NOMO-1 treated with DMSO at 0.1 percent for 48 hours (cell line): ENCODE measurements at regions not wholly inside any gene's neighbourhood (a gene's known extent, or its start where the extent isn't known, plus 50 kb on each side); places are given as distances from the start of the nearest gene placed in this dataset.

Source experiments
- DNase-seq: peaks from one replicate; lab custom pipeline; 2025; ENCODE audit not compliant: unreplicated experiment; lab: John Stamatoyannopoulos, UW

DNA sequence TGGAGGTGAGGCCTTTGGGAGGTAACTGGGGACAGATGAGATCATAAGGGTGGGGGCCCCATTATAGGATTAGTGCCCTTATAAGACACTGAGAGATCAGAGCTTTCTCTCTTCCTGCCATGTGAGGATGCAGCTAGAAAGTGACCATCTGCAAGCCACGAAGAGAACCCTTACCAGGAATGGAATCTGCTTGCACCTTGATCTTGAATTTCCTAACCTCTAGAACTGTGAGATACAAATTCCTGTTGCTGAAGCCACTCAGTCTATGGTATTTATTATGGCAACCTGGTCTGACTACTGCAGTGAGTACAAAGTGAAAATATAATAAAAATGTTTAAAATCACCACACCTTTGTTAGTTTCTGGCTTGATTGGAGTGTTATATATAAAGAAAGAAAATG lies 388.0 kb downstream of the LMO7 start:
- DNase-seq: no peak

DNA sequence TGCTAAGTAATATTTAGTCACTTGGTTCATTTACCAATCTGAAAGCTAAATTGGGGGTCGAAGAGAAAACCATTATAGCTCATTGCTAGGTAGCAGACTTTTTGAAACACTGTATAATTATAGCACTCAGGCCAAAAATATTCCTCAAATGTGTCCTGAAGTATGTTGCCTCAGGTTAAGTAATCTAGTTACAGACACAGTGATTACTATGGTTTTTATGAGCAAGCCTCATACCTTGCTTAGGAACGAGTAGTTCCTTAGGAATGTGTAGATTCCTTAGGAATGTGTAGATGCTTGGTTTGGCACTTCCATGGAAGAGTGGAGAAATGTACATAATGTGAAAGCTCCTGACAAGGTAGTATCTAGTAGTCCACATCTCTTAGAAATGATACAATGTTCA lies 387.5 kb downstream of the LMO7 start:
- no peak for DNase-seq

DNA sequence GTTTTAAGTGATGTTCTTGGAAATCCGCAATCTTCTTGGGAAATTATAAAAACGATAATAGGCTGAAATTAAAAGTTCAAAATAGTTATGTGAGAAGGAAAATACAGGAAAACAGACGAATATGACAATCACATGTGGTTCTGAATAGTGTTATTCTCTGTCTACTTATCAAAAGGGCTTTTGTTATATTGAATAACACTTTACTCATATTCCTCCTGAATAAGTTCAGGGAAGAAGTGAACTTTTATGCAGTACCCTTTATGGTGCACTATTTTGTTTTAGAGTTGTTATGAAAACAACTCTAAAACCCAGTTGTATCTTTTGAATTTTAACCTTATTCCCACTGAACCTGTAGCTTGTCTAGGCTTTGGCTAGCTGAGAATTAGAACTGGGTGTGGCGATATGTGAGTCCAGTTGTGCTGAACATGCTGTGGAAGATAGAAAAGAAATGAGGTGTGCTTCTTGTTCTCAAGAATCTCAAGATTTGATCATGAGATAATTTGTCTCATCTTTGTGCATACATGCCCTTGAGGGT lies 384.4 kb downstream of the LMO7 start:
- DNase-seq: no peak

DNA sequence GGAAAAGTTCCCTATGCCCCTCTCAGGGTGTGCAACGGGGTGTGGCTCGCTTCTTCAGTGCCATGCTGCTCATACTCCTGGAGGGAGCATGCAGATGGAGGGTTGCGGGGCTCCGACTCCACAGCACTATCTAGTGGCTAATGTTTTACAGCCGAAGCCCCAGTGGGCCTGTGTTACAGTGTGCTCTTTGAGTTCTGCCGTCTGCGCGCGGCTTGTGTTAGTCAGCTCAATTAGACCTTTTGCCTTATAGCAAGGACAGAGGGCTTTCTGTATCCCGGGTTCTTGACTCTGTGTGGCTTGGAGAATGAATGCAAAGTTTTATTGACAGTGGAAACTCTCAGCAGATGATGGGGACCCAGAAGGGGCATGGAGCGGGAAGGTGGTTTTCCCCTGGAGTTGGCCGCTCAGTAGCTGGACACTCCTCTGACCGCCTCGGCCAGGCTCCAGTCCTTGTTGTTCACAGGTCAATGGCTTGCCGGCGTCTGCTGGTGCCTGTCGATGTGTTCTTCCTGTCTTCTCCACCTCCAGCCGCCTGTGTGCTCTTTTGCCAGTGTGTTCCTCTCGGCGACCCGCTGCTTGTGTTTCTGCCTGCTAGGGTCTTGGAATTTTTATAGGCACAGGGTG lies 383.4 kb downstream of the LMO7 start:
- no peak for DNase-seq

DNA sequence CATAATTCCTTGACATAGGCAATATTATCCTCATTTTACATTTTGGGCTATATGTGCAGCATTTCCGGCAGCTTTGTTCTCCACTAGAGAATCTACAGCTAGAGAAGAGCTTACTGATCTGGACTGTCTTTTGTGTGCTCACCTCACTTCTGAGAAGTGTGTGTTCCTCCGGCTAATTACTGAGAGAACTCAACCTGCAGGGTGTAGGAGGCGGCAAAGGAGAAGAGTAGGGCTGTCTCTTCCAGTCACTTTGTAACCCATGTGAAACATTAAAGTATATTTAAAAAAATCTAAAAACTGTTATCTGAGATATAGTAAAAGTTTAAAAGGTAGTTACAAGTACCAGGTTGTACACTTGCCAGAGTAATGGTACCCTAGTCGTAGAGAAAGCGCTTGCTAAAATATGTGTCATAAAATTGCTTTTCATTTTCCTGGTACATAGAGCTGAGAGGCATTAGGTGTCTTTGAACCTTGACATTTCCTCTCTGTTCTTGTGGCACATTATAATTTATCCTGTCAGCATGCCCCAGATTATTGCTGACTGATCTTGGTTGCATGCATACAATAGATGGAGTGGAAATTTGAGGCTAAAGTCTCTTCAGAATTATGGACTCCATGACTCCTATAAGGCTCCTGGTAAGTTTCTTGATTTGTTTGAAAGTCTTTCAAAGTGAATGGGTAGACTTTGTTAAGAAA lies 381.9 kb downstream of the LMO7 start:
- no peak for DNase-seq

DNA sequence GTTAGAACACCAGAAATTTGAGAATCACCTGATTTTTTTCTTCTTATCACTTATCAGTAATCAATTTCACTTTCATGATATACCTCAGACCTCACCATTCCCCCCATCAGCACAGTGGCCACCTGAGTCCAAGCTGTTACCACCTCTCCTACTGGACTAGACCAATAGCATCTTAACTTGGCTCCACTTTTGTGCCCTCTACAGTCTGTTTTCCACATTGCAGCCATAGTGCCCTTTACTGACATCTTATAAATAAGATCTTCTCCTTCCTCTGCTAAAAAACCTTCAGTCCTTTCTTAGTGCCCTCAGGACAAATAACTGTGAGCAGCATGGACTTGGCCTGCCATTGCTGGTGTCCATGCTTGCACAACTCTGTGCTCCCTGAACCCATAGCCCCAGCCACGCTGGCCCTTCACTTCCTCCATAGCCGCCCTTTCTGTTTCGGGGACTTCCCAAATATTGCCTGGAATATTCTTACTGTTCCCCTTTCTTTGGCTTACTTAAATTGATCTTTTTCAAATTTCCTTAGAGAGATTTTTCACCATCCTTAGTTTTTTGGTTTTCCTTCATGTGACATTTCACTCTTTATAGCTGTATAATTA lies 380.8 kb downstream of the LMO7 start:
- peak; percentile 1 for DNase-seq

DNA sequence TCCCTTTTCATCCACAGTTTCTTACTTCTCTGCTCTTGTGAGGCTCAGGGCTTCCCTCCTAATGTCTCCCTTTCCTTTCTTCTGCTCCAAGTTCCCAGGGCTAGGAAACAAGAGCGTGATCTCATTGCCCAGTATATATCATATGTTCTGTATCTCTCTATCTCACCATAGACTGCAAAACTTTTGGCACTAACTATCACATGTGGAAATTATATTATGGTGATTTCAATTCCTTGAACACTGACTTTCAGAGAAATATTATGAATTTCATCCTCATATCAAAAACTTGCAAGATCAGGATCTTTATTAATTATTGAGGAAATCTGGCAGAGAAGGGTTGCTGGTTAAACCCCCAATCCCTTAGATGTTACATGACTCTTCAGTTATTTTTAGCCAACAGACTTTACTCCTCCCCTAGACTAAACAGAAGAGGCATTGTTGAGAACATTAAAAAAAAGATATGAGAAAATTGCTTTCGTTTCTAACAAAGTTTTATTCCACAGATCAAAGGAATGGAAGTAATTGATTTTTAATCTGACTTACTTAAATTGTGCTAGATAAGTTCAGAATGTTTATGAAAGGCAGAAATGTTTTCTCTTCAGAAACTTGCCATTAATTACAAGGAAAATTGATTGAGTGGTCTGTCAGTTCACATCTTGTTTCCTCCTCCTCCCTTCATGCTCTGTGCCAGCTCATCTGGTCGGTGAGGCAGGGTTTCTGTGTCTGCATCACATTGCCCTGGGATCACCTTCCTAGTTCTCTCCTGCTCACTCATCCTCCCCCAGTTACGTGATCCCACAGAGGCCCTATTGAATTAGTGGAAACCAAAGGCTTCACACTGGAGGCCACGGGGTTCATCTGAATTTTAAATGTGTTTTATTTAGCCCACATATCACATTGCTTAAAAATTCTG lies 378.5 kb downstream of the LMO7 start:
- DNase-seq: no peak

DNA sequence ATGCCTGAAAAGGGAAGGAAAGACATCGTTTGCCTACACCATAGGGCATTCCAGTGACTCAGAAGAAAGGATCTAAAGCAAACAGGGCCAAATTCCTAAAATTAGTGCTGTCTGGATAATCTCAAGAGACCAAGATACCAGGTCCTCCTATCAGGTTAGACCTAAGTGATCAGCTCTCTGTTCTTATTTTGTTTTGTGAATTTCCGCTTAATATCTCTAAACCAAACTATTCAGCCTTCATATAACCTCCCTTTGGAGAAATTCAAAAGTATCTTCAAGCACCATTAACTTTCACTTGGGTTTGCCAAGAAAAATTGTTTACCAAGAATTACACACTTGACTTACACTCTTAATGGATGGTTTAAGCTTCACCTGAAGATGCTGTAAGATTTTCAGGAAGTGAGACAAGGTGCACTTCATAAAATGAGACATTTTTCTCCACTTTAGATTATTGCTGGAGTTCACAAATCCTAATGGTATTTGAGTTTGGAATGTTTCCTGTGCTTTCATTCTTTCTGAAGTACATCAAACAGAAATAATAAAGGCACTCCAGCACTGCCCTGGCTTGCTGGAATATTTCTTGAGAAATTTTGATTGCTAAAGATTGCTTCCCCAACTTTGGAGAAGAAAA lies 376.1 kb downstream of the LMO7 start:
- no peak for DNase-seq

DNA sequence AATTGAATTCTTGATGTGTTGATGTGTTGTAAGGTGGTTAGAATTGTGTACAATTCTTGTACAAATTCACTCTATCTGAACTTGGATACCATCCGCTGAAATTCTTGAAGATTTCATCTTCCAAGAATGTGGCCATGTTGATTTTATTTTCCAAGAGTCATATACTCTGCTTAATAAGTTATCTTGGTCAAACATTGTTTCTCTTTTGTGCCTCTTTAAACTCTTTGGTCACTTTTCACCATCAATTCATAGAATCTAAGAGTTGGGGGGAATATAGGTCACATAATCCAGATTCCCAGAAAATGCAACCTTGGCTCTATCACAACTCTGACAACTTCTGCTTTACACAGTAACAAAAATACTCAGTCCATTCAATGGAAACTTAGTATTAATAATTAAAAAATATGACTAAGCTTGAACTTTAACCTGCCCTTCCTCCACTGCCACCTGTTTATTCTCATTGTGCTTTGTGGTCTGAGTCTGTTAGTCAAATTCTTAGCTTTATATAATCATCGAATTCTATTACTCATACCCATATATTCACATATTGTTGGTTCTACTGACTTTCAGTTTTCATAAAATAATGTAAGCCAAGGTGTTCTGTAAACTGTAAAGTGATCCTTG lies 373.2 kb downstream of the LMO7 start:
- DNase-seq: no peak

DNA sequence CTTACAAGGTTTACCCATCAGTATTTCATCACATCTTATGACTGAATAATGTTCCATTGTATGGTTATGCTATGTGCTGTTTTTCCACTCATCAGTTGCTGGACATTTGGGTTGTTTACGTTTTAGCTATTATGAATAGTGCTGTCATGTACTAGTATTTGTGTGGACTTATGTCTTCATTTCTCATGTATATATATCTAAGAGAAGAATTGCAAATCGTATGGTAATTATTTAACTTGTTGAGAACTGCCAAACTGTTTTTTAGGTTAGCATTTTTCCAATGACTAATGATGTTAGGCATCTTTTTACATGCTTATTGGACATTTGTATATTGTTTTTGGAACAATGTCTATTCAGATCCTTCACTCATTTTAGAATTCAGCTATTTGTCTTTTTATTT lies 368.3 kb downstream of the LMO7 start:
- DNase-seq: no peak

DNA sequence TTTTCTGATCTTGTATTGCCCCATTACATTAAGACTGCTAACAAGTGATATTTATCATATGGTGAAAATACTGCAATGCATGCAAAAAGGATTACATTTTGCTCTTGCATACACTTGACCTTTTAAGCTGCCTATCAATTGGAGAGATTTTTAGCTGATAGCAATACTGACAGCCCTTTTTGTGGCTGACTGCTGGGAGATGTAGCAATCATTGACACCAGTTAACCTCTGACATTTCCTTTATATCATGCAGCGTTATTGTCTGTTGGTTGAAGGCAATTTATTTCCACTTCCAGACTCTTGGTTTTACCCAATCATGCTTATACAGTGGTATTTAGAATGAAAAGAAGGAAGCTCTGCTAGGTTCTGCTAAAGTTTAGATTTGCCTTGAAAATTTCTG lies 364.0 kb downstream of the LMO7 start:
- no peak for DNase-seq

DNA sequence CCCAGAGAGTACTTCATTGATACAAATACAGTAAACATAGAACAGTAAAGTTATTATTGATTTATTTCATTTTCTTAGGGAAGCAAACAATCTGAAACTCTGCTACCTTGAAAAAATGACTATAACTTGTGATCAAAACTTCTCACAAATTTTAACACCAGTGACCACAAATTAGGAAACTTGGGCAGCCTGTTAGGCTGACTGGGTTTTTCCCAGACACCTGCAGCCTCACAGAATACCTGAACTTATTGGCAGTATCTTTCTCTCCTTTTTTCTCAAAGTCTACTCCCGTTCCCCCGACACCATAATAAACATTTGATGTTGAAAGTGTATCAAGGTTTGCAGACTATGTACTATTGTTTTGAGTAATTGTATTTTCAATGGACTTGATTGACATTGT lies 360.5 kb downstream of the LMO7 start:
- DNase-seq: no peak

DNA sequence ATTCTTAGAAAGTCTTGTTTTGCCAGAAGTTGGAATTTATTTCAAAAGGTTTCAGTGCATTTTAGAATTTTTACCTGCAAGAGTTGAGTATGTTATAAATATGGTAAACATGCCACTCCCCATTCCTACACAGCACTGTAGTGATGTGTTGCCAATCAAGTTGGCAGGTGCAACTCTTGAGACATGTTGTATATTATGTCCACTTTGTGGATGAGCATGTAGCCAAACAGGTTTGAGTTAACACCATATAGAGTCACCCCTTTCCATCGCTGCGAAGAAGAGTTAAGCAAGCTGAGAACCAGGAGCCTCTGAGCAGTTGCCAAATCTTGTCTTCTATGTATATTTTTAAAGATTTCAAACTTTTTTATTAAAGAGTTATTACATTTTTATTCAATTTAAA lies 359.8 kb downstream of the LMO7 start:
- no peak for DNase-seq

DNA sequence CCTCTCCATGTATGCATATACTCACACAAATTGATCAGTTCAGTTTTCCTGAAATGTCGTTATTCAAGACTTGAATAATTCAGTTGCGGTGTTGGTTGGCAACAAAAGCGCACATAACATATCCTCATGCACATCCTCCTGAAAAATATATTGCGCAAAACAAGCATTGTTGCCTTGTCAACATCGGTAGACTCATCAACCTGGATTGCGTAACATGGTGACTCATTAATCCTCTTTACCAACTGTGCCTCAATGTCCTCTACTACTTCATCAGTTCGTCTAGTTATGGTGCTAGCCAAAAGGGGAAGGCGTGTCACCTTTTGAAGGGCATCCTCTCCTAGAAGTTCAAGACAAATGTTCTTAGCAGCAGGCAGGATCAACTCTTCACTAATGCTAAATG lies 357.7 kb downstream of the LMO7 start:
- DNase-seq: no peak

DNA sequence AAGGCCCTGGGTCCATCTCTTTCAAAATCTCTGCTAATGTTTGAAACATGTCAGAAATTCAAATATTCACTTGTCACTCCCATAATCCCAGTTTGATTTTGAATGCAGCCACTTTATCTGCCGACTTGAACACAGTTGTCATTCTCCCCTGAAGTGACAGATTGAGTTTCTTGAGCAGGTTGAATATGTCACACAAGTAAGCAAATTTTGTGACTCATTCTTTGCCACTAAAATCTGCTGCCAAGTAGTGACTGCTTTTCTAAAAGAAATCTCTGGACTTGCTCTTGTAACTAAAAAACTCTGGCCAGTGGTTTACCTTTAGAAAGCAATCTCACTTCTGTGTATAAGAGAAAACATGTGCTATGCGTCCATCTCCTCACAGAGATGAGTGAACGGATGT lies 357.1 kb downstream of the LMO7 start:
- DNase-seq: no peak

DNA sequence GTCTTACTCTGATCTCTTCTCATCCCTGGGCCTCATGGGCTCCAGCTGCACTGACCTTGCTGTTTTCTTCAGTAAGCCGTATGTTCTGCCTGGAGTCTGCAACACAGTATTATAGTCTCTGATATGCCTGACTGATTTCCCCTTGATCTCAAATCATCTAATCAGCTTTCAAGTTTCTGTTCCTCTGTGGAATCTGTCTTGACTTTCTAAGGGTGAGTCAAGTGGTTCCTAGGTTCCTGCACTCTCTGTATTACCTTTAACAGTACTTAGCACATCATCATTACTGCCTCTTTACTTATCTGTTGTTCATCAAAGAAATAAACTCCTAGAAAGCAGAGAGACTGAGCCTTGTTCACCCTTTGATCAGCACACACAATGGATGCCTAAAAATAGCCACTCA lies 350.7 kb downstream of the LMO7 start:
- no peak for DNase-seq

DNA sequence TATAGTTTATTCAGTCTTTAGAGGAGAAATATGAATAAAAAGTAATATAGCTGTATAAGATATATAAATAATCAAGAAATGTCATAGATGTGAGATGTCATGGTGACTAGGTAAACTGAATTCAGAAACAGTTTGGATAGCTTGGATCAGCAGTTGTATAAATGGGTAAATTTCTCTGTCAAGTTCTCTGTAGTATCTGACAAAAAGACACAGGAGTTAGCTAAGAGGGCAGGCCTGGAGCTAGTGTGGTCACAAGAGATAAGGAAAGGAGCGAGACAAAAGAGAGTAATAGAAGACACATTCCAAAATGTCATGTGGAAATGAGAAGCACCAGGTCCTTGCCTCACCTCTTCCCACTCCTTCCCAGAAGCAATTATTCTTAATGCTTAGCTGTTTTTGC lies 349.0 kb downstream of the LMO7 start:
- no peak for DNase-seq

DNA sequence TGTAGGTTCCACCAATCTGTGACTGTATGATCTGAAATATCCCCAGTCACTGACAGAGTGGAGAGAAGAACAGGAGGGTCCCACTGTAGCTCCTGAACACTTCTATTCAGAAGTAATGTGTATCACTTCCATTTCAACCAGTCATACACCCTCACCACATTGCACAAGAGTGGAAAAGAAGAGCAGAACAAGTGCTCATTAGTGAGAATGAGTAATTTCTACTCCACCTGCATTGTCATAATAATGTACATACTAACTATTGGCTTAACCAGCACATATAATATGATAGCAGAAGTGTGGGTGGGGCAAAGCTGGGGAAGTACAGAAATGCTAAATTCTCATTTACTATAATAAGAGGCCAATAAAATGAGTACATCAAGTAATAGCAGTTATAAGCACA lies 342.7 kb downstream of the LMO7 start:
- DNase-seq: no peak

DNA sequence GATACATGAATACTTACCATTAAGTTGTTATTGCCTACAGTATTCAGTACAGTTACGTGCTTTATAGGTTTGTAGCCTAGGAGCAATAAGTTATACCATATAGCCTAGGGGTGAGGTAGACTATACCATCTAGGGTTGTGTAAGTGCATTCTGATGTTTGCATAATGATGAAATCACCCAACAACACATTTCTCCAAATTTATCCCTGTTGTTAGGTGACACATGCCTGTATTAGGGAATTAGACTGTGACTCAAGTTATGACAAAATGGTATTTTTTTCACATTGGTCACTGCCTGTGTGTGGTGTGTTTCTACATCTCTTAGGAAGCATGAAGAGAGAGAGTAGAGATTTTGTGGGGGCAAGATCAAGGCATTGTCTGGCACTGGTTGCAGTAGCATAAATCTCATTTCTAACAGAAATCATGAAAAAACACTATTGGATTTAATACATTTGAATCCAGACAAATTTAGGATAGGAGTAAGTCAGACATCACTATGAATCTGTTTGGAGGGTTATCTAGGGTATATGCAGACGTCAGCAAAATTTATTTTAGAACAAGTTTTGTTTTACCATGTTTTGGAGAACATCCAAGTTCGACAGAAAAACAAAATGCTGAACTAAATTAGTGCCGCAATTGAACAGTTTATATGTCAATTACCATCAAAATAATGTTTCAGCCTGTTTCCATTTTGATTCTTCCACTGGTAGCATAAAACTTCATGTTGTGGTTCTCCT lies 332.1 kb downstream of the LMO7 start:
- DNase-seq: no peak

DNA sequence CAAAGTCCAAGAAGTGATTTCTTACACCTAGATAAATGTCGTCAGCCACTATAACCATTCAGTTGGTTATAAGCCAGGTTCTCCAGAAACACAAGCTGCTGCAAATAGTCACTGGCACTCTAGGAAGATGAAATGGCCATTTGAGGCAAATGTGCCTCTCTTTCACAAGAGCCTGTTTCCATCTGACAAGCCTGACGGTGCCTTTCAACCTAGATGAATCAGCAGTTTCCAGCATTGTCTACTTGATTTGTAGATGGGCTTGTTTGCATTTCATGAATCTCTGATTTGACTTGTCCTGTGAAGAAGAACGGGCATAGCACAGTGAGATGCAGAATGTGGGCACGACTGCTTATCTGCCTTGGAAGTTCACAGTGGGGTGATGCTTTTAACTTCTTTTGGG lies 327.2 kb downstream of the LMO7 start:
- DNase-seq: no peak
